GM12892 (cell line): ENCODE measurements at regions not wholly inside any gene's neighbourhood (a gene's known extent, or its start where the extent isn't known, plus 50 kb on each side); places are given as distances from the start of the nearest gene placed in this dataset.

Experiments used
- POLR2A ChIP-seq: IDR thresholded peaks from 2 replicates; pipeline ENCODE4 v1.6.1; 2011; ENCODE audit warnings: low read depth, low read length, control low read depth
- POLR2AphosphoS5 ChIP-seq: IDR thresholded peaks from 2 replicates; pipeline ENCODE4 v1.6.1; 2011; ENCODE audit warnings: low read depth, low read length, control low read depth

- TF ChIP-seq POLR2A (no peak), POLR2AphosphoS5 (no peak)
These were observed 315.7 kb downstream of the GPR37 start for GRCh38 chr7:124449896-124450295.
